Astrocyte of the cerebellum (primary cell): ENCODE measurements at regions not wholly inside any gene's neighbourhood (a gene's known extent, or its start where the extent isn't known, plus 50 kb on each side); places are given as distances from the start of the nearest gene placed in this dataset.

Source experiments
- DNase-seq: peaks from one replicate; pipeline ENCODE4 v3.0.0-alpha.2; 2011; ENCODE audit warnings: low read depth
- H3K4me3 ChIP-seq: 2 replicates; pipeline ENCODE4 v1.5.1; 2011; ENCODE audit warnings: mild to moderate bottlenecking, low read depth, low read length, moderate library complexity
- in situ Hi-C: cut with HindIII; loops from 2 replicates; pipeline ENCODE4 v1.10.0; 2017; ENCODE audit warnings: low sequenced_read_pairs
- TF ChIP-seq, protein P1 (sequence below): IDR thresholded peaks from 2 replicates; pipeline ENCODE4 v1.5.1; 2012; ENCODE audit warnings: low read length, low read depth, moderate library complexity, mild to moderate bottlenecking; ENCODE audit errors: missing control alignments

DNA sequence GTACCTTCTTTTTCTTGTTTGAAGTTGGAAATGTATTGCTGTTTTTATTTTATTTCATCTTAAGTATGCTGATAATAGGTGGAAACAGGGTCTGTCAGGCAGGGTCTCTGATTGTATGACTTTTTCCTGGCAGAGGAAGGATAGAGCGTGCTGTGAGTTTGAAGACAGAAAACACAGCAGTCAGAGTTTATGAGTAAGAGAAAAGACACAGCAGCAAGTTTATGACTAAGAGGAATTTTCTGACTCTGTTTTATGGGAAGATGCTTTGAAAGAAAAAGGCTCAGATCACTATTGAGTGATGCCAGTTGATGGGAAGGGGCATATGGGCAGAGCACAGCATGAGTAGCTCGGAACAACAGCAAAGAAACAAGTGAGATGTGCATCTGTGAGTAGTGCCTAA is 379.1 kb downstream of the MEIS1 start:
- no peak for DNase-seq
- in situ Hi-C loops: no loop called here
- TF ChIP-seq, protein P1, sequence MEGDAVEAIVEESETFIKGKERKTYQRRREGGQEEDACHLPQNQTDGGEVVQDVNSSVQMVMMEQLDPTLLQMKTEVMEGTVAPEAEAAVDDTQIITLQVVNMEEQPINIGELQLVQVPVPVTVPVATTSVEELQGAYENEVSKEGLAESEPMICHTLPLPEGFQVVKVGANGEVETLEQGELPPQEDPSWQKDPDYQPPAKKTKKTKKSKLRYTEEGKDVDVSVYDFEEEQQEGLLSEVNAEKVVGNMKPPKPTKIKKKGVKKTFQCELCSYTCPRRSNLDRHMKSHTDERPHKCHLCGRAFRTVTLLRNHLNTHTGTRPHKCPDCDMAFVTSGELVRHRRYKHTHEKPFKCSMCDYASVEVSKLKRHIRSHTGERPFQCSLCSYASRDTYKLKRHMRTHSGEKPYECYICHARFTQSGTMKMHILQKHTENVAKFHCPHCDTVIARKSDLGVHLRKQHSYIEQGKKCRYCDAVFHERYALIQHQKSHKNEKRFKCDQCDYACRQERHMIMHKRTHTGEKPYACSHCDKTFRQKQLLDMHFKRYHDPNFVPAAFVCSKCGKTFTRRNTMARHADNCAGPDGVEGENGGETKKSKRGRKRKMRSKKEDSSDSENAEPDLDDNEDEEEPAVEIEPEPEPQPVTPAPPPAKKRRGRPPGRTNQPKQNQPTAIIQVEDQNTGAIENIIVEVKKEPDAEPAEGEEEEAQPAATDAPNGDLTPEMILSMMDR: no peak
- no peak overlapping the region for H3K4me3 ChIP-seq

DNA sequence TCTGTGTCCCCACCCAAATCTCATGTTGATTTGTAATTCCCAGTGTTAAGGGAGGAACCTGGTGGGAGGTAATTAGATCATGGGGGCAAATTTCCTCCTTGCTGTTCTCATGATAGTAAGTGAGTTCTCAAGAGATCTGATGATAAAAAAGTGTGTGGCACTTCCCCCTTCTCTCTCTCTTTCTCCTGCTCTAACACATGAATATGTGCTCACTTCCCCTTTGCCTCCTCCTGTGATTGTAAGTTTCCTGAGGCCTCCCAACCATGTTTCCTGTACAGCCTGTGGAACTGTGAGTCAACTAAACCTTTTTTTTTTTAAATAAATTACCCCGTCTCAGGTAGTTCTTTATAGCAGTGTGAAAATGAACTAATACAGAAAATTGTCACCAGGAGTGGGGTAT is 380.0 kb downstream of the MEIS1 start:
- TF ChIP-seq, protein P1: no peak
- DNase-seq: no peak

DNA sequence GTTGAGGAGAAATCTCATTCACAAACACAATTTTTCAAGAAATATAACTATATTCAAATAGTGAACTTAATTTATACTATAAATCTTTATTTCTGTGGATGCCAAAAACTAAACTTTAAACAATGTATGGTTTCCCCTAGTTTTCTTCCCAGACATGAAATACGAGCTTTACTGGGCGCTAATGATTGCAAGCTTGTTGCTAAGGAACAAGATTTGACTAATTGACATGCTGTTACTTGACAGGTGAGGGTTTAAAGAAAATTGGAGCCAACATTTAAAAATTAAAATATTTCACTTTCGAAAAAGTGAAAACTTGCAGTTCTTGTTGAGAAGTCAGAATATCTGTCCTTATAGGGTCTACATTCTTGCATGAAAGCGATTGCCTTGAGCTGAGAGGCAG is 381.0 kb downstream of the MEIS1 start:
- H3K4me3 ChIP-seq: no peak overlapping the region
- no peak for DNase-seq
- TF ChIP-seq, protein P1: no peak
- in situ Hi-C loops: no loop called here

More for the DNA sequence above, 380.0 kb downstream of the MEIS1 start:
- in situ Hi-C loops: no loop called here
- H3K4me3 ChIP-seq: no peak overlapping the region

DNA sequence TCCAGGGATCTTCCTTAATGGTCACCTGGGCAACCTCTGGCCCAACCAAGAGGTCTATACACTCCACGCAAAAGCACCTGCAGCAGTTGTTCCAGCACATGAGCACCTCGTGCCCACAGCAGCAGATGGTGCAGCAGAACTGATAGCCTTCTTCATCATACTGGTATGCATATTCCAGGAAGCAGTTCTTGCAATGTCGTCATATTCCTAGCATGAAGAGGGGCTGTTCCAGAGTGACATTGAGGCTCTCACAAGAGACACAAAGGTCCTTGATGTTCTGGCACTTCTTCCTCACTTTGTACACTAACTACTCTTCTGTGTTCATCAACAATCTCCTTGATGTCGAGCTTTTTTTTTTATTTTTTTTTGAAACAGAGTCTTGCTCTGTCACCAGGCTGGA is 386.2 kb downstream of the MEIS1 start:
- in situ Hi-C loops: no loop called here
- H3K4me3 ChIP-seq: no peak overlapping the region
- TF ChIP-seq, protein P1: no peak
- no peak for DNase-seq

DNA sequence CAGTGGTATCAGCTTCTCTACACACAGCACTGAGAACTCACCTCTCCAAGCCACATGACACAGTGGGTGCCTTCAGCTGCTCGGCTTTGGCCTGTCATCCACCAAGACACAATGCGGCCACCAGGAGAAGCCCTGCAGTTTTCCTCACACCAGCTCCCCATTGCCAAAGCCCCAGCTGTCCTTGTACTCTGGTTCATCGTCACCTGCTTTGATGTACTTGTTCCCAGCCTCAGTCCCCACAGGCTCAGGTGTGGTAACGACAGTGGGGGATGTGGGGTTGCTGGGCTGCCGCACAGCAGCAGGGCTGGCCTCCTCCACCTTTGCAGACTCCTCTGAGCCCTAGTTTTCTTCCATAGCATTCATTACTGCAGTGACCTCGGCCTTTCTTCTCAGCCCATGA is 387.3 kb downstream of the MEIS1 start:
- DNase-seq: no peak
- TF ChIP-seq, protein P1: no peak
- in situ Hi-C loops: no loop called here
- H3K4me3 ChIP-seq: no peak overlapping the region

DNA sequence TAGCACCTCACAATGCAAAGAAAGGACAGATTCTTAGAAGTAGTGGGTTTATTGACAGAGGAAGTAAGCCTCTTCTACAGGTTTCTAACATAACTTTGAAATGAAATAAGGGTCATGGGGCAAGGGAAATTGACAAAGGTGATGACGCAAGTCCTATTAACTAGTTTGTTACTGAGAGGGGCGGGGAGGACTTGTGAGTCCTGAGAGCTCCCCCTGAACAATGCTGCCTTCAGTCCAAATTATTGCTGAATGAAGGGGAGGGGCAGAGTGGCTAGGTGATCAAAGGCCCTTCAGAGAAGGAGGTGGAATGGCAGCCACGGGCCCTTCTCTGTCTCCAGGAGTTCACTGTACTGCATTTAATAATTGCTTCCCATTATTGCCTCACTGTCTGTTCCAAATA is 390.0 kb downstream of the MEIS1 start:
- no peak for DNase-seq
- in situ Hi-C loops: no loop called here
- no peak overlapping the region for H3K4me3 ChIP-seq
- TF ChIP-seq, protein P1: no peak

DNA sequence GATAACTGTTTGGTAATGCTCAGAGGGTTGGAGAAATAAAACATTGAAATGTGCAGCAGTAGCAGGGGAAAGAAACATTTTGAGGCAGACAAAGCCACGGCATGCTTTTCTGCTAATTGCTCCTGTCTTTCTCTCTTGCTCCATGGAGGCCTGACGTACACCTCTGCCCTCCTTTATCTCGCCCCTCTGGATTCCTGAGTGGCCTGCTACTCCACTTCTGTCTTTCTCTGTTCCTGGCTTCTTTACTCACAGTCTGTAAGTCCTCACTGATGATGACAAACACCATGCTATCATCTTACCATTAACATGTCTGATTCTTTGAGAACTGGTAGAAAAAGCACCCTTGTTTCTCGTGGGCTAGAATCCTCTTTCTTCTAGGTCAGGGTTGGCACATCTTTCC is 392.9 kb downstream of the MEIS1 start:
- no peak for DNase-seq
- TF ChIP-seq, protein P1: no peak
- no peak overlapping the region for H3K4me3 ChIP-seq
- in situ Hi-C loops: no loop called here
